Myocyte (in vitro differentiated cells): ENCODE measurements at regions not wholly inside any gene's neighbourhood (a gene's known extent, or its start where the extent isn't known, plus 50 kb on each side); places are given as distances from the start of the nearest gene placed in this dataset.

Experiments used
- DNase-seq: peaks from one replicate; pipeline ENCODE4 v3.0.0-alpha.2; 2012; ENCODE audit warnings: low read depth

- DNase-seq: no peak
Measured at GRCh38 chr1:184215274-184215925, 163.9 kb downstream of the TSEN15 start.

- DNase-seq: no peak
Measured at GRCh38 chr1:184218458-184219075, 167.0 kb downstream of the TSEN15 start.

GRCh38 chr1:184219414-184219813, 167.4 kb upstream of the C1orf21 start:
- no peak for DNase-seq

- DNase-seq: no peak
Measured at GRCh38 chr1:184219883-184220282, 166.9 kb upstream of the C1orf21 start.

GRCh38 chr1:184221087-184221486, 165.7 kb upstream of the C1orf21 start:
- no peak for DNase-seq

GRCh38 chr1:184222652-184223052, 164.2 kb upstream of the C1orf21 start:
- DNase-seq: peak; percentile 78

DNA sequence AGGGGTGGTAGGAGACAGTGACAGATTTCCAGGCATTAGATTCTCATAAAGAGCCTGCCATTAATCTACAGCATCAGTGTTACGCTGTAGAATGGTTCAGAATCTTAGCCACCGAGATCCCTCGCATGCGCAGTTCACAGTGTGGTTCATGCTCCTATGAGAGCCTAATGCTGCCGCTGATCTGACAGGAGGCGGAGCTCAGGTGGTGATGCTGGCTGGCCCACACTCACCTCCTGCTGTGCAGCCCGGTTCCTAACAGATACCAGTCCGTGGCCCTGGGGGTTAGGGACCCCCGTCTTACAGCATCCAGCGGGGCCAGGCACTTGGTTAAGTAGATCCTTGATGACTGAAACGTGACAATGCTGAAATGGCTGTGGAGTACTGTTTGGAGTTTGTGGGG, 163.6 kb upstream of the C1orf21 start:
- DNase-seq: no peak

- no peak for DNase-seq
Measured at GRCh38 chr1:184225283-184226099, 161.3 kb upstream of the C1orf21 start.

- DNase-seq: no peak
Measured at GRCh38 chr1:184226100-184226487, 160.7 kb upstream of the C1orf21 start.

GRCh38 chr1:184228558-184228957, 158.3 kb upstream of the C1orf21 start:
- DNase-seq: no peak

DNA sequence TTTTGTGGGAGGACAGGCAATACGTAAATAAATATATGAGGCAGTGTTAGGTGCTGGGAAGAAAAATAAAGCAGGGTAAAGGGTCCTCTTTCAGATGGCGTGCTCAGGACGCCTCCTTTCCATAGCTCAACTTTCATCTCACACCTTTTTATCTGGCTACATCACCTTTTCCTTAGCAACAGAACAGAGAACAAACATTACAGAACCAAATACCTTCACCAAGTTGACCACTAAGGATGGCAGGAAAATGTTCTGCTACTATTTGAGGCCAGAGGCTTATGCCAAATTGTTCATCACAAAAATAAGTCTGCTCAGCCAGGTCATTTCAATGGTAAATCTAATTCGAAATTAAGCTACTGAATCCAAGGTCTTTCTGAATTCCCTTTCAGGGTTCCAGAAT, 149.2 kb upstream of the C1orf21 start:
- DNase-seq: no peak

DNA sequence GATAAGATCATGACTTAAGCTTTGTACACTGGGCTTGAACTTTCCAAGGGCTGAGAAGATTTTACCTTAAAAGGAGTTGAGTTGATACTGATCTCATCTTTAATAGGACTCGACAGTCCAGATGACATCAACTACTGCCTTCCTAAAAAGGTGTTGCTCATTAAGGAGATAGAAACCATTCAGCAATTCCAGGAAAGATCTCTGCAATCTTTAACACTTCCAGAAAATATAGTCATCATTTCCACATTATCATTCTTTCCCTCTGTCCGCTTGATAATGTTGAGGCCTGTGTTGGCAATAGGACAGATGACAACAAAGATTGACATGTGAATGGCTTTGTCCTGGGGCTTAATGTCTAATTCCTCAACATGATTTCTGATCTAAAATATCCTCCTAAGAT, 145.4 kb upstream of the C1orf21 start:
- DNase-seq: no peak

DNA sequence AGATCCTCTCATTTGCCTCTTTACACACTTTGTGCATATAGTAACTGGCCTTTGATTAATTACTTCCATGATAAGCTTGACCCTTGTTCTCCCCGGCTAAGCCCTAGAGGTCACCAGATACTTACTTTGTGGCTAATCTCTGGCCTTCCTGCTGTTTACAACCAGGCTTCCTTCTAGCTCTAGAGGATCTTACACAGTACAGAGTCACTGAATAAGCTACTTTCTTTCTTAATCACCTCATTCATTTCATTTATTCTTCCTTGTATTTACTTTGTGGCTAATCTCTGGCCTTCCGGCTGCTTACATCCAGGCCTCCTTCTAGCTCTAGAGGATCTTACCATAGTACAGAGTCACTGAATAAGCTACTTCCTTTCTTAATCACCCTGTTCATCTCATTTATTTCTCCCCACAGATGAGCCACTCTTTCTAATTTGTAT, 144.3 kb upstream of the C1orf21 start:
- DNase-seq: peak; percentile 46

GRCh38 chr1:184244962-184245361, 141.9 kb upstream of the C1orf21 start:
- DNase-seq: no peak

DNA sequence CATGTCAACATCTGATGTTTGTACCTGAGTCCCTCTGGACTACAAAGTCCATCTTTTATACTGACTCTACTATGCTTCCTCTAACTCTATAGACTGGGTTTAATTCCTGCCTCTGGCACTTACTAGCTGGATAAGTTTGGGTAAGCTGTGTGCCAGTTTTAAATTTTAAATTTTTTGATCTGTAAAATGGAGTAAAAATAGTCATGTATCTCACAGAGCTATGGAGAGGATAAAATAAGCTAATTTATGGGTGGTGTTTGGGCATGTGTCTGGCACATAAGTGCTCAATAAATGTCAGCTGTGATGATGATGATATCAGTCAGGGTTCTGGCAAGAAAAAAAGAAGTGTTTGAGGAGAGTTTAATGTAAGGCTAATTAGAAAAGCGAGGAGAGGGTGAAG, 139.2 kb upstream of the C1orf21 start:
- DNase-seq: no peak

- peak; percentile 45 for DNase-seq
Measured at GRCh38 chr1:184253921-184254320, 132.9 kb upstream of the C1orf21 start.

DNA sequence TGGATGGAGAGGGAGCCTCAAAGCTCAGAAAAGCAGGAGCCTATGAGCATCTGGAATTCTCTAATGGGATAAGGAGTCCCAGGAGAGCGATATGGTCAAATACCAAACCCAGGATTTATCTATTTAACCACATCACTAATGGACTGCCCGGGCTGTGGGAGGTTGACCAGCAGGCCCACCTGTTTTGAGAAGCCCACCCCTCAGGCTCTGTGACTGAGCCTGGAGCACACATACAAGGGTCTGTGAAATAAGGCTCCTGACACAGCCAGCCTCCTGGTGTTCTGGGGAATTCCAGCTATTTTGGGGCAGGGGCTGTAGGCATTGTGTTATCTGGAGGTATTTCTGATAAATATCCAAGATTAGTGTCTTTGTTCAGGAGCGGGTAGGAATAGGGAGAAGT, 132.0 kb upstream of the C1orf21 start:
- peak; percentile 29 for DNase-seq

GRCh38 chr1:184255560-184255959, 131.3 kb upstream of the C1orf21 start:
- DNase-seq: peak; percentile 87

DNA sequence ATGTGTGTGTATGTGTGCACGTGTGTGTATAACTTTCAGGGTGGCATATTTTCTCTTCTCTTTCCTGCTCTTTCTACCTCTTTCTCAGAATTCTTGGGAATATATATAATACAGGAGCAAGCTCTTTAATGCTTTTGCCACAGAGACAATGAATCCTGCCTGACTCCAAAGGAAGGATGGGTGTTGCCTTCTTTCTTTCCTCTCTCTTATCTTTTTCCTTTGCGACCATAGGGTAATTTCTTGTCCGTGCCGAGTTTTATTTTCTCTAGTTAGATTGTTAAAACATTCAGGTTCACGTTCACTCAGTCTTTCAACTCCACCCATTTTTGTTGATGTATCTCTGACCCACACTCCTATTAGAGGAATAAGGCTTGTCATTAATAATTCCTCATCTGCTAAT, 129.0 kb upstream of the C1orf21 start:
- no peak for DNase-seq

DNA sequence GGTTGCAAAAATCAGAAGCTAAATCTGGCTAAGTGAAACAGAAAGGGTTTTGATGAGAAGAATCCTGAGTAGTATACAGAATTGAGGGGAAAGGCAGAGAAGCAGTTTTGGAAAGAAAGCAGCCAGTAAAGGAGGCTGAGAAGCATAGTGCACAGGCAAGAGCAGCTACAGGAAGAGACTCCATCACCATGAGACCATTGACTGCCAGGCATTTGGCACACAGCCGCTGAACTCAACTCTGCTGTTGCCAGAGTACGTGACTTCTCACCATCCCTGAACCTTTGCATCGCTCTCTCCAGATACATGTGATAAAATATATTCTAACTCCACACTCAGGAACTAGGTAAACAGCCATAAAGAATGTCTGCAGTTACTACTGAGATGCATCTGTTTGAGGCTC, 128.3 kb upstream of the C1orf21 start:
- DNase-seq: no peak

DNA sequence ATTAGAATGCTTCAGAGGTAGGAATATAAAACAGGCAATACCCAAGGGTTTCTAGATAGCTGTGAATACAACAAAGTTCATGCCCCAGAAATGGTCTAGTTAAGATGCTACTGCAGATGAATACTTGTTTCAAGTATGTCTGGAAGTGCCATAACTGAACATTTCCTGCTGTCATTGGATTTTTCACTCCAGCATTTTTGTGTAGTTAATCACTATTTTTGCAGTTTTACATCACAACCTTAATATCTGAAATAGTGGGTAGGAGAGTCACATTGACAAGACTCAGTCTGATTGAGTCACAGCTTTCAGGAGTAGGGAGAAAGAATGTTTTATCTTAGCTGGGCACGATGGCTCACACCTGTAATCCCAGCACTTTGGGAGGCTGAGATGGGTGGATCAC, 126.4 kb upstream of the C1orf21 start:
- no peak for DNase-seq

- DNase-seq: no peak
Measured at GRCh38 chr1:184262109-184262508, 124.7 kb upstream of the C1orf21 start.
